Head of caudate nucleus (tissue), 42 donors: ENCODE measurements at regions not wholly inside any gene's neighbourhood (a gene's known extent, or its start where the extent isn't known, plus 50 kb on each side); places are given as distances from the start of the nearest gene placed in this dataset.
A peak's percentile ranks its signal among the peaks of the same experiment; 100 is the strongest.
"Not testable (repeated sequence)": the region's sequence is repeated elsewhere in the genome, so short reads cannot be mapped to it uniquely, and the experiment has no call there.

Source experiments
- DNase-seq, 42 donors: peaks; one replicate each; pipeline versions ENCODE4 v3.0.0 to v3.0.0-alpha.2; 2020 to 2021; ENCODE audit warnings: mixed read lengths in 7 of 42
- intact Hi-C: fragments of 100-400 bp; cut with DNase I; formaldehyde crosslinking; loops from one replicate; pipeline ENCODE4 v1.15.0; 2022

DNA sequence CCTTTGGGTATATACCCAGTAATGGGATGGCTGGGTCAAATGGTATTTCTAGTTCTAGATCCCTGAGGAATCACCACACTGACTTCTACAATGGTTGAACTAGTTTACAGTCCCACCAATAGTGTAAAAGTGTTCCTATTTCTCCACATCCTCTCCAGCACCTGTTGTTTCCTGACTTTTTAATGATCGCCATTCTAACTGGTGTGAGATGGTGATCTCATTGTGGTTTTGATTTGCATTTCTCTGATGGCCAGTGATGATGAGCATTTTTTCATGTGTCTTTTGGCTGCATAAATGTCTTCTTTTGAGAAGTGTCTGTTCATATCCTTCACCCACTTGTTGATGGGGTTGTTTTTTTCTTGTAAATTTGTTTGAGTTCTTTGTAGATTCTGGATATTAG lies 583.8 kb downstream of the TBC1D22A start:
- DNase-seq, intact Hi-C loops: not testable (repeated sequence)

DNA sequence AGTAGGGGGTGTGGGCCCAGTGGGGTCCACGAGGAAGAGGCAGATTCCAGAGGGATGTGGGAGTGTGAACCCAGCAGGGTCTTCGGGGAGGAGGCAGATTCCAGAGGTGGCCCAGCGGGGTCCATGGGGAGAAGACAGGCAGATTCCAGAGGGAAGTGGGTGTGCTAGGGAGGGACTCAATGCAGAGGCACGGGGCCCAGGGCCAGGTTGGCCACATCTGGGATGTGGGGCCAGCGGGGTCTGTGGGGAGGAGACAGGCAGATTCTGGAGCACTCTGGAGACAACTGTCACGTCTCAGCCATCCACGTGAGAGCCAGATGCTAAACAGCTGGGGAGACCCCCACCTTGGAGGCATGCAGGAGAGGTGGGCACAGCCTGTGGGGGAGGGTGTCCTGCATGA lies 582.6 kb downstream of the TBC1D22A start:
- intact Hi-C loops = no loop called here
- no peak for DNase-seq

DNA sequence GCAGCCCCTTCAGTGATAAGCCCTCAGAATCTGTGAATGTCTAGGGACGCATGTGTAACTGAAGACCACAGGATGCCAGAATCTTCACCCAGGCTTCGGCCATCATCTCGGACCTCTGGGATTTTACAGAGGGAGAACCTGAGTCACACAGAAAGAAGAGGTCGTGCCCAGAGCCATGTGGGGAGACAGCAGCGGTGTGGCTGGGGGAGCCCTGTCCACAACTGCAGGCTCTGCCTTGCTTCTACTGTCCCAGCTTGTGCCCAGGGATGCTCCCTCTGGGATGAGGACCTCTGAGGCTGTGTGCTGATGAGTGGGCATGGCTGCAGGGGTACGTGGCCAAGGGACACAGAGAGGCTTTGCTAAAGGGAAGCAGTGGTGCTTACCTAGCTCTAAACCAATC lies 582.0 kb downstream of the TBC1D22A start:
- intact Hi-C loops = no loop called here
- DNase-seq = no peak

DNA sequence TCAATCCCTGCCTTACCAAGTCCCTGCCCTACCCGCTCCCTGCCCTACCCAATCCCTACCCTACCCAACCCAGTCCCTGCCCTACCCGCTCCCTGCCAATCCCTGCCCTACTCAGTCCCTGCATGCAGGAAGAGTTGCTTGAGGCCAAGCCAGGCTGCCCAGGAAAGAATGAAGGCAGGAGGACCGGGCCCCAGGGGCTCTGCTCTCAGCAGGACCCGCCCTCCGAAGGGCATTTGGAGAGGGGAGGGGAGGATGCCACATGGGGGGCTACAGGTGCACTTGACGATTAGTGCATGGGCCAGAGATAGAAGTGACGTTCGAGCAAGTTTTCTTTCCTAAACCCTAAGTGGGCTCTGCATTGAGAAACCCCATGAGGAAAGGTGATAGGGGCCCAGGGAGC lies 581.2 kb downstream of the TBC1D22A start:
- DNase-seq = no peak
- intact Hi-C loops = no loop called here

DNA sequence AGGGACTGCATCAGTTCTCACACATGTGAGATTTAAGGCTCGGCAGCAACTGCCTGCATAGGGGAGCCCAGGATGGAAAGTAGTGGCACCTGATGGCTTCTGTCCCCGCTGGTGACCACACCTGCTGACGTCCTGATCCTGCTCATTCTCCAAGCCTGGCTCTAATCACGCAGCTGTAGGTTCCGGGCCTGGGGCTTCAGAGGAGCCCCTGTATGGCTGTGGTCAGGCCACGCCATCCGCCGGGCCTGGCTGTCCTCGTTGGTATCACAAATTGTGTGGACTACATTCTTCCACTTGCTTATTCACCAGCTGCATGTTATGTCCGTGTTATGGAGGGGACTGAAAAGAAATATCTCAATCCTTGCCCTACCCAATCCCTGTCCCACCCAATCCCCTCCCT lies 580.0 kb downstream of the TBC1D22A start:
- DNase-seq = no peak
- intact Hi-C loops = no loop called here

DNA sequence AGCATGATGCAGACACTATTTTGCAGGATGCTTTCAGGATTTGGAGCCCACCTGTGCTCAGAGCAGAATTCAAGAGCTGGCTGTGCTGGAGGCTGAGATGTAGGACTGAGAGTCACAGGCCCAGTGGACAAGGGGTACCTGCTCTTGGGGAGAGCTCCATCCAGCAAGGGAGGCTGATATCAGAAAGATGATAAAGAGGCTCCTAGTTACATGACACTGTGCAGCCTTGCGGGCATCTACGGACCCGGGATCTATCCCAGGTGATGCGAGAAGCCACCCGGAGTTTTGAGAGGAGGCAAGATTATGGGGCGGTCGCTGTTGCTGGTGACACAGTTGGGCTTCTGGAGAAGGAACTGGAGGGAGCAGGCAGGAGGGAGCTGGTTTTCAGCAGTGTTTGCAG lies 579.0 kb downstream of the TBC1D22A start:
- no peak for DNase-seq
- intact Hi-C loops = no loop called here

DNA sequence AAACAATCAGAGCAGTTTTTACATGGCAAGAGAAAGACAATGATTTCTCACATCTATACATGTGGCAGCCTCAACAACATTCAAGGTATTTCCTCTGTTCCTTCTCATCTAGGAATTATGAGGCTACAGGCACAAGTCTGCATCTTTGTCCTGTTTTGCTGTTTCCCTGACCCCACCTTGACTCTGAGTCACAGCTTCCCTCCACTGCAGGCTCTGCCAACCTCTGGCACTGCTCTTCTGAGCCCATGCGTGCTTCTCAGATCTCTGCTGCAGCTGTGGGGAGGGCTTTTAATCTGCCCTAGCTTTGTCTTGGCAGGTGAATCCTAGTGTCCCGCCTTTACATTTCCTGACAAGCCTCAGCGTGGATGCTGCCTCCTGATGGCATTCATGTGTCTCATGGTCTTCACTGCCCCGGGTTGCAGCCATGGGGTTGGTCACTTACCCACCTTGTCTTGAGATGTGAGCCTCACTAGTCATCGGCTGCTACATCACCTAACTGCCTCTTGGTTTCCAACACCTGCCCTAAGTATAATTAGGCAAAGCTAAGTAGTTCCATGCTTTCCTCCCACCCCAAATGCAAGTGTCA lies 578.5 kb downstream of the TBC1D22A start:
- DNase-seq = no peak
- intact Hi-C loops = no loop called here

DNA sequence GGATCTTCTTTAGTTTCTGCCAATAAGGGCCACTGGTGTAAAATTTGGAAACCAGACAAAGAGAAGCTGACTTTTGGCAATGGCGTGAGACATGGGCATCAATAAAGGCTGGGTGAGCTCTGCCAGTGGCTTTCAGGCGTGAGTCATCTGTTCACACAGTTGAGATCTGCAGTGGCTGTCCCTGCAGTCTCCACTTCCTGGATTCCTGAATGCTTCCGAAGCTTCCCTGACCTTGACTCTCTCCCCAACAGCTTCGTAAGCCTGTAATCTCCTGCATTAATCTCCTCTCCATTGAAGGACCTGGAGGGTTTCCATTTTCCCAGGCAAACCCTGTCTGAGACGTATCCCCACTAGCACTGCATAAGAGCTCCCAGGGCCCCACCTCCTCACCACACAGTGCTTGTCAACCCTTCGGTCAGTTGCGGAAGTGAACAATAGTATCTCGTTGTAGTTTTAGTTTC lies 574.7 kb downstream of the TBC1D22A start:
- intact Hi-C loops = no loop called here
- peak in 17 of 42 donors; percentile 3 to 75 (median 27) for DNase-seq

DNA sequence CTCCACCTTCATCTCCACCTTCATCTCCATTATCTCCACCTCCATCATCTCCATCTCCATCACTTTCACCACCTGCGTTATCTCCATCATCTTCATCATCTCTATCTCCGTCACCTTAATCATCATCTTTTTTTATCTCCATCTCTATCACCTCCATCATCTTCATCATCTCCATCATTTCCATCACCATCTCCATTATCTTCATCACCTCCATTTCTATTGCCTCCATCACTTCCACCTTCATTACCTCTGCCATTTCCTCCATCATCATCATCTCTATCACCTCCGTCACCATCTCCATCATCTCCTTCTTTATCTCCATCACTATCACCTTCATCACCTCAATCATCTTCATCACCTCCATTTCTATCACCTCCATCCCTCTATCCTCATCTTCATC lies 573.5 kb downstream of the TBC1D22A start:
- intact Hi-C loops = no loop called here
- DNase-seq = no peak

DNA sequence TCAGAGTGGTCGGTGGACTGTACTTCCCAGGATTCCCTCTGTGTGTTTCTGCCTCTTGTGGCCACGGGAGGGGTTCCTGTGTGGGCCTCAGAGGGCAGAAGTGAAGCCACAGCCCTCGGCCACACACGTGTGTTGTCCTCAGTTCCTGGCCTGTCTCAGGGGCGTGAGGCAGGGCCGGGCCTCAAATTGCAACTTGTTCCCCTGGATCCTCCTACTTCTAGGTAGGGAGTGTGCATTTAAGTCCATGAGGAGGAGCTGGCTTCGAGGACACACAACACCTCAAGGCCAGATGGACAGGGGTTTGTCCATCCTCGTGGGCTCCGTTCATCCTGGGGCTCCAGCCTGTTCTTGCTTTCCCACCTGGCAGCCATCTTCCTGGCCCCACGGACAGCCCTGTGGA lies 573.0 kb downstream of the TBC1D22A start:
- no peak for DNase-seq
- intact Hi-C loops = no loop called here

DNA sequence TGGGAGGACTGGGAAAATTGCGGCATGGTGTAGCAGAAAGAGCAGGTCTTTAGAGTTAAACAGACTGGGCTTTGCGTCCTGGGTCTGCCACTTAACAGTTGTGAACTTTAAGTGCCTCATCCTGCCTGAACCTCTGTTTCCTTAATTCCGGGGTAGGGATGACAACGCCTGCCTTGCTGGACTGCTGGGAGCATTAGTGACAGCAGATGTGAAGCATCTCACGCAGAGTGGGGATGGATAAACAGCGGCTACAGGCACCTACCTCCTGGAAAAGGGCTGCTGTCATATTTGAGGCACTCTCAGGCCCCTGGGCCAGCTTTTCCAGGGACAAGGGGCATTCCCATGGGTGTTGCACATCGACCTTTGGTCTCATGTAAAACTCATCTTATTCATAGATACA lies 572.2 kb downstream of the TBC1D22A start:
- intact Hi-C loops = no loop called here

DNA sequence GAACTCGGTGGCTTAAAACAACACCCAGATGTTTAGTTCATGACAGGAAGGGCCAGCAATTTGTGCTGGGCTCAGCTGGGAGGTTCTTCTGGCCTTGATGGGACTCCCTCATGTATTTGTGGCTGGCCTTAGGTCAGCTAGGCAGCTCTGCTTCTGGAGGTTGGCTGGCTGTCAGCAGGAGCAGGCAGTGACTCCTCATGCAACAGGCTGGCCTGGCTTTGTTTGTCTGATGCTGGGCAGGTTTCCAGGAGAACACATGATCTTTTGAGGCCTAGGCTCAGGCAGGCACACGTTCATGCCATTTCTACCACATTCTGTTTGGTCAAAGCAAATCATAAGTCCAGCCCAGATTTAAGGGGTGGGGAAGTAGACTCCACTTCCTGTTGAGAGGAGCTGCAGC lies 571.2 kb downstream of the TBC1D22A start:
- DNase-seq = no peak
- intact Hi-C loops = no loop called here

More for the DNA sequence above, 572.2 kb downstream of the TBC1D22A start:
- no peak for DNase-seq

DNA sequence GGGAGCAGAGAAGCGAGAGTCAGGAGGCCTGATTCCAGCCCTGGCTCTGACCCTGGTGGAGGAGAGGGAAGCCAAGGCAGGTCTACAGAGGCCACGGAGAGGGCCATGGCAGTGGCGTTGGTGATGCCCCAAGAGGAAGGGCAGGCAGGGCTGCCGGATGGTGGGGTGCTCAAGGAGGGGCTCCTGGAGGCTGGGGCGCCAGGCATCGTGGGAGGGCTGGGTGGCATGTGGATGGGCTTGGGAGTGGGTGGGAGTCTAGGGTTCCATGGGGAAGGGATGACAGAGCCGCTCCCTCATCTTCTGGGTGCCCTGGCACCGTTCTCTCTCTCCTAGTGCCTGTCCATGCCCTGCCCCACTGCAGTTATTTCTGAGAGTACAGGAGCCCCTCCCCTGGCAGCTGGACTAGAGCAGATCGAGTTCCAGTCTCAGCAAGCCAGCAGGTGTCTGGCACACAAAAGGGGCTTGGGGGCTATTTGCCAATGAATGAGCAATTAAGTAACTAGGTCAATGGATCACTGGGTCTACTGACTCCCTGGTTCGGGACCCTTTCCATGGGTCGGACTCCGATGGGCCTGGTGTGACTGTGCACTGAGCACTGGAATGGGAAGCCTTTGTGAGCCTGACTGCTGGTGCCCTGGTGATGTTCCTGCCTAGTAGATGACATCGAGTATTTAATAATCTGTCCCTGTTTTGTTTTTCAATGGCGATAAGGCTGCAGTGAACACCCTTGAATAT lies 570.0 kb downstream of the TBC1D22A start:
- no peak for DNase-seq

DNA sequence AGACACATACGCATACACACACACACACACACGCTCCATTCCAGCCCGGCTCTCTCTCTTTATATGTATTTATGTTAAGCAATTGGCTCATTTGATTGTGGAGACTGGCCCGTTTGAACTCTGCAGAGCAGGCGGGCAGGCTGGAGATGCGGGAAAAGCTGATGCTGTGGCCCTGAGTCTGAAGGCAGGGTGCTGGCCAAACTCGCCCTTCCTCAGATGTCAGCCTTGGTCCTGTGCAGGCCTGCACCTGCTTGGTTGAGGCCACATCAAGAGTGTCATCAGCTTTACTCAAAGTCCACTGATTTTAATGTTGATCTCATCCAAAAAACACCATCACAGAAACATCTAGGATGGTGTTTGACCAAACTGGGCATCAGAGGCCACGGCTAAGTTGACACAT lies 569.3 kb downstream of the TBC1D22A start:
- intact Hi-C loops = no loop called here
- DNase-seq = no peak

More for the DNA sequence above, 570.0 kb downstream of the TBC1D22A start:
- intact Hi-C loops = no loop called here

DNA sequence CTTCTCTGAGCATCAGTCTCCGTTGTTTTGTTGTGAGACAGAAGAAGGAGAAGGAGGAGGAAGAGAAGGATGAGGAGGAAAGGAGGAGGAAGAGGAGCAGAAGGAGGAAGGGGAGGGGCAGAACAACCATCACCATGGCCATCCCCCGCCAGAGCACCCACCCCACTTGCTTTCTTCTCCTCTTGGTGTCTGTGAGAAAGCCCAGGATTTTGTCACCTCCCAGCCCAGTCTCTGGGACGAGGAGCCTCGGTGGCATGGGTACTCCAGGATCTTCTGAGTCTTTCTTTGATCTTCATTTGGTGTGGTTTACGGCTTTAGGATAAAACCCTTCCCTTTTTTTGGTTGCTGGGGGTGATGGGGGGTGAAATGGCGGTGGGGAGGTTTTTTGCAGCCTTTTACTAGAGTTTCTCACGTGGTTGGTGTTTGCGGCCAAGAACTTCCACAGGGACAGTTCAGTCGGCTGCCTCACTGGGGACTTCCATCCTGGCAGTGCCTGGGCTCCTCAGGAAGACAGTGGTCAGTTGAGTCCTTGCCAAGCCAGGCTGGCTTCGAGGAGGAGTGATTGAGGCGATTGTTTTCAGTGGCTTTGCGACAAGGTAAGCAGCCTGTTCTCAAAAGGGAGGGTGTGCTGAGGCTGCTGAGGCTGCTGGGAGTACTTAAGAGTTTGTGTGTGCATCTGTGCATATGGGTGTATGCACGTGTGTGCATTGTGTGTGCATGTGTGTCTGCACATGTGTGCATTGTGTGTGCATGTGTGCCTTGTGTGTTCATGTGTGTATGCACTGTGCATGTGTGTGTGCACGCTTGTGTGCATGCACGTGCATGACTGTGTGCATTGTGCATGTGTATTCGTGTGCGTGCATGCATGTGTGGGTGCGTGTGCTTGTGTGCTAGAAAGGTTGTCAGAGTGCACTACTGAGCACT lies 567.5 kb downstream of the TBC1D22A start:
- intact Hi-C loops = no loop called here
- DNase-seq = no peak

DNA sequence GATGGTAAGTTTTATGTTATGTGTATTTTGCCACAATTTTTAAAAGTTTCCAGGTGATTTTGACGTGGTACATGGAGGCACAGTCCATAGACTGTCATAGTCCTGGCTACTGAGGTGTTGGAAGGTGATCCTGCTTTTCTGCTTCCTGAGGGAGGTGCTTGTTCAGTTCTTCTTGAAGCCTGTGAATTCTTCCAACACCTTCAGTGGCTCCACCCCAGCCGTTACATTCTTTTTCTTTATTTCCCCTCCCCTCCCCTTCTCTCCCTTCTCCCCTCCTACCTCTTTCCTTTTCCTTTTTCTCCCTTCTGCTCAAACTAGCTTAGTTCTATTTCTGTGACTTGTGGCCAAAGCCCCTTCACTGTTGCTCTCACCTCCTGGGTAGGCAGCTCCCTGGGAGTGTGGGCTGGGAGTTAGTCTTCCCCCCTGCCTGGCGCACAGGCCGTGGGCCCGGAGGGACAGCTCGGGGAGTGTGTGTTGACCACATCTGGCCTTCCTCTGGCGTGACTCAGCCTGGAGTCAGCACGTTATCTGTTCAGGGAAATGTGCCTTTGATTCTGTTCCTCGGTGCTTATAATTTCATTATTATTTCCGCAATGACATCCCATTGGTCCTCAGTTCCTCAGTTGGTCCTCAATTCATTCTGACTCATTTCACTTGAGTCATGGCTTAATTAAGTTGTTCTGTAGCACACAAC lies 566.2 kb downstream of the TBC1D22A start:
- intact Hi-C loops = no loop called here
- no peak for DNase-seq

DNA sequence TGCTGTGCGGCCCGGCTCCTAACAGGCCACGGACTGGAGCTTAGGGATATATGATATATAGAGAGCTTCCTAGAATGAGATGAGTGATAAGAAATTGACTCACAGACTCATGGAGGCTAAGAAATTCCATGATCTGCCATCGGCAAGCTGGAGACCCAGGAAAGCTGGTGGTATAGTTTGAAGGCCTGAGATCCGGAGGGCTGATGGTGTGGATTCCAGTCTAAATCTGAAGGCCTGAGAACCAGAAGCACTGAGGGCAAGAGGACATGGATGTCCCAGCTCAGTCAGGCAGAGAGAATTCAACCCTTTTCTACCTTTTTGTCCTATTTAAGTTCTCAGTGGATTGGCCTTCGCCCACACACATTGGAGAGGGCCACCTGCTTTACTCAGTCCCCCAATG lies 564.8 kb downstream of the TBC1D22A start:
- intact Hi-C loops = no loop called here
- DNase-seq = no peak

DNA sequence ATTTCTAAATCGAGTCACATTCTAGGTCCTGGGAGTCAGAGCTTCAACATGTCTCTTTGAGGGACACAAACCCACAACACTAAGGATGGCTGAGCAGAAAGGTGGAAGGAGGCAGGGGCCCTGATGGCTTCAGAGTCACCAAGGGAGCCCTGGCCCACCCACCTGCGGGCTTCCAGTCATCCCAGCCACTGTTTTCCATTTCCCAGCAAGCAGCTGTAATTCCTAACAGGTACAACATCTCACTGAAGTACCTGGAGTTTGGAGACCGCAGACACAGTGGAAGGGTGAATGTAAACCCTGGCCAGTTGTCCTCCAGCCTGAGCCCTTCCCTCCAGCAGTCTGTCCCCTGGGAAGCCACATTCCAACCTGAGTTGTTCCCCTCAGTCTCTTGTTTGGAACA lies 562.8 kb downstream of the TBC1D22A start:
- intact Hi-C loops = no loop called here
- no peak for DNase-seq

DNA sequence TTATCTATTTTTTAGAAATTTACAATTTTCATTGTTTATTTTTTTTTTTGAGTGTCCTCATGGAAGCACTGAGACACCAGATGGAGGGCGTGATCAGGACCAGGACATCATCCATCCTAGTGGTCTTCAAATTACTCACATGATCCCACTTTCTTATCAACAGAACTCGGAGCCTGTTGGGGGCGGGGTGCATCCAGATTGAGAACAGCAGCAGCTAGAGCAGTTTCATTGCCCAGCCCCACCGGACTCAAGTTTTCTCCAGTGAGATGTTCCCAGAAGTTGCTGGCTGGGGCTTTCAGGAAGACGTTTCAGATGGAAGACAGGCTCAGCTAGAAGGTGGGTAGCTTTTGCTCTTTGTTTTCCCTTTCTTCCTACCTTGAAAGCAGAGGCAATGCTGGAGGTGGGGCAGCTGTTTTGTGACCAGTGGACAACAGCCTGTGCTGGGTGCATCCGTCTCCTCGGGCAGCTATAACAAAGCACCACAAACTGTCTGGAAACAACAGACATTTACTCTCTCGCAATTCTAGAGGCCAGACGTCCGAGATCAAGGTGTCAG lies 562.1 kb downstream of the TBC1D22A start:
- intact Hi-C loops = no loop called here
- DNase-seq = no peak
